Kidney capillary endothelial cell (primary cell): ENCODE measurements at regions not wholly inside any gene's neighbourhood (a gene's known extent, or its start where the extent isn't known, plus 50 kb on each side); places are given as distances from the start of the nearest gene placed in this dataset.

Experiments used
- DNase-seq: peaks from one replicate; pipeline ENCODE4 v3.0.0-alpha.2; 2018; ENCODE audit warnings: low spot score

GRCh38 chr13:99911965-99912566, 59.5 kb downstream of the ZIC5 start:
- DNase-seq, result no peak

- DNase-seq, result no peak
Observed at GRCh38 chr13:99911069-99911964, 60.2 kb downstream of the ZIC5 start.

- DNase-seq, result no peak
Observed at GRCh38 chr13:99909836-99910619, 61.5 kb downstream of the ZIC5 start.

- DNase-seq, result no peak
Observed at GRCh38 chr13:99909097-99909835, 62.3 kb downstream of the ZIC5 start.

GRCh38 chr13:99908140-99908803, 63.3 kb downstream of the ZIC5 start:
- DNase-seq, result no peak

GRCh38 chr13:99907627-99908026, 63.9 kb downstream of the ZIC5 start:
- DNase-seq, result no peak

GRCh38 chr13:99907038-99907437, 64.5 kb downstream of the ZIC5 start:
- no peak for DNase-seq

GRCh38 chr13:99905814-99906213, 65.8 kb downstream of the ZIC5 start:
- DNase-seq, result no peak

GRCh38 chr13:99905224-99905623, 66.3 kb downstream of the ZIC5 start:
- no peak for DNase-seq

GRCh38 chr13:99903140-99903539, 68.4 kb downstream of the ZIC5 start:
- no peak for DNase-seq

GRCh38 chr13:99902657-99903056, 68.9 kb downstream of the ZIC5 start:
- no peak for DNase-seq

- no peak for DNase-seq
Observed at GRCh38 chr13:99900960-99901359, 70.6 kb downstream of the ZIC5 start.

GRCh38 chr13:99898421-99898820, 73.1 kb downstream of the ZIC5 start:
- DNase-seq, result no peak

GRCh38 chr13:99897076-99897440, 74.5 kb downstream of the ZIC5 start:
- DNase-seq, result no peak

GRCh38 chr13:99896369-99897075, 75.0 kb downstream of the ZIC5 start:
- DNase-seq, result no peak

GRCh38 chr13:99895444-99896368, 75.9 kb downstream of the ZIC5 start:
- DNase-seq, result no peak

GRCh38 chr13:99894840-99895443, 76.6 kb downstream of the ZIC5 start:
- peak; percentile 4 for DNase-seq

- no peak for DNase-seq
Observed at GRCh38 chr13:99894105-99894839, 77.3 kb downstream of the ZIC5 start.

GRCh38 chr13:99893567-99893966, 78.0 kb downstream of the ZIC5 start:
- DNase-seq, result no peak
